Hepatic stellate cell (primary cell): ENCODE measurements at regions not wholly inside any gene's neighbourhood (a gene's known extent, or its start where the extent isn't known, plus 50 kb on each side); places are given as distances from the start of the nearest gene placed in this dataset.

Experiments used
- DNase-seq: peaks from one replicate; pipeline ENCODE4 v3.0.0; 2011; ENCODE audit warnings: low spot score

DNA sequence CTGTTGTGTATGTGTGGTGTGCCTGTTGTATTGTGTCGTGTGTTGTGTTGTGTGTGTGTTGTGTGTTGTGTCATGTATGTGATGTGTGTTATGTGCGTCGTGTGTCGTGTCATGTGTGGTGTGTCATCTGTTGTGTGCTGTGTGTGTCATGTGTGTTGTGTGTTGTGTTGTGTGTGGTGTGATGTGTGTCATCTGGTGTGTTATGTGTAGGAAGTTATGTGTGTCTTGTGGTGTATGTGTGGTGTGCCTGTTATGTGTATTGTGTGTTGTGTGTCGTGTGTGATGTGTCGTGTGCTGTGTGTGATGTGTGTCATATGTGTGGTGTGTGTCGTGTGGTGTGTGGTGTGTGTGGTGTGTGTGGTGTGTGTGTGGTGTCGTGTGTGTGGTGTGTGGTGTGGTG, 145.2 kb downstream of the DNAJB6 start:
- DNase-seq, result no peak

DNA sequence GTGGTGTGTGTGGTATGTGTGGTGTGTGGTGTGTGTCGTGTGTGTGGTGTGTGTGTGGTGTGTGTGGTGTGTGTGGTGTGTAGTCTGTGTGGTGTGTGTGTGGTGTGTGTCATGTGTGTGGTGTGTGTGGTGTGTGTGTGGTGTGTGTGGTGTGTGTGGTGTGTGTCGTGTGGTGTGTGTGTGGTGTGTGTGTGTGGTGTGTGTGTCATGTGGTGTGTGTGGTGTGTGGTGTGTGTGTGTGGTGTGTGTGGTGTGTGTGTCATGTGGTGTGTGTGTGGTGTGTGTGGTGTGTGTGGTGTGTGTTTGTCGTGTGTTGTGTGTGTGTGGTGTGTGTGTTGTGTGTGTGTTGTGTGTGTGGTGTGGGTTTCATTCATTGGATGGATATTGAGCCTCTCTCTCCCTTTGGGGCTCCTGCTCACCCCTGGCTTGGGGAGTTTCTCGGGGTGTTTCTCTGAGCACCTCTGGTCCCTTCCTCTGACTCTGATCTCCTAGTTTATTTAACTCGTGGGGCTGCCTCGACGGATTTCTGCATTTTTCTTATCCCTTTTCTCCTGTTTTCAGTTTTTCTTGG, 145.8 kb downstream of the DNAJB6 start:
- DNase-seq, result no peak

DNA sequence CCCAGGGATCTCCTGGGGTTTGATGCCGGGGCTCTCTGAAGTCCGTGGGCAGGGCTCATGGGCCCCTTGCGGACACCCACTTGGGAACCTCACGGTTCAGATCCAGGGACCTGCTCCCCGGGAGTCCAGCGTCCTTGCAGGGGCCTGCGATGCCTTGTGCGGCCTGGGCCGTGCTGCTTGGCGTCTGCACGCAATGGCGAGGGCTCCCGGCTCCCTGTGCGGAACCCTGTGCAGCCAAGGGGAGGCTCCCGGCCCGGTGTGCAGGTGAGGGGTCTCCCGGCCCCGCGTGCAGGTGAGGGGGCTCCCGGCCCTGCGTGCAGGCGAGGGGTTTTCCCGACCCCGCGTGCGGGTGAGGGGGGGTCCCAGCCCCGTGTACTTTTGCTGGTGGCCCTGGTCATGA, 146.7 kb downstream of the DNAJB6 start:
- DNase-seq, result no peak

DNA sequence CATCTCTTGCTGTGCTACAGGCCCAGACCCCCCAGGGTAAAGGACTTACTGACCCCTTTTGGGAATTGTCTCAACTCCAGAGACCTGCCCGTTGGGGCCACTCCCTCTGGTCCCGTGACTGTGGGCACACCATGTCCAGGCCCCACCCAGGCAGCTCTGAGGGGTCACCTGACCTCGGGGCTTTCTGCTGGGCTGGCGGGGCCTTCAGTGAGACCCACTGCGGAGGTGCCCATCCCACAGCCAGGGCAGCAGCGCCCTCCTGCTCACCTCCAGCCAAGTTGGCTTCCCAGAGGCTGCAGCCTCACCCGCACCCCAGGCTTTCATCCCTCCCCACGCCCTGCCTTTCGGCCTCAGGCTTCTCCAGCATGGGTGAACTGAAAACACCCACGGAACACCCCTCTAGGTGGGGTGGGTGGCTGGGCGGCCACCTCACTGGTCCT, 147.2 kb downstream of the DNAJB6 start:
- no peak for DNase-seq

DNA sequence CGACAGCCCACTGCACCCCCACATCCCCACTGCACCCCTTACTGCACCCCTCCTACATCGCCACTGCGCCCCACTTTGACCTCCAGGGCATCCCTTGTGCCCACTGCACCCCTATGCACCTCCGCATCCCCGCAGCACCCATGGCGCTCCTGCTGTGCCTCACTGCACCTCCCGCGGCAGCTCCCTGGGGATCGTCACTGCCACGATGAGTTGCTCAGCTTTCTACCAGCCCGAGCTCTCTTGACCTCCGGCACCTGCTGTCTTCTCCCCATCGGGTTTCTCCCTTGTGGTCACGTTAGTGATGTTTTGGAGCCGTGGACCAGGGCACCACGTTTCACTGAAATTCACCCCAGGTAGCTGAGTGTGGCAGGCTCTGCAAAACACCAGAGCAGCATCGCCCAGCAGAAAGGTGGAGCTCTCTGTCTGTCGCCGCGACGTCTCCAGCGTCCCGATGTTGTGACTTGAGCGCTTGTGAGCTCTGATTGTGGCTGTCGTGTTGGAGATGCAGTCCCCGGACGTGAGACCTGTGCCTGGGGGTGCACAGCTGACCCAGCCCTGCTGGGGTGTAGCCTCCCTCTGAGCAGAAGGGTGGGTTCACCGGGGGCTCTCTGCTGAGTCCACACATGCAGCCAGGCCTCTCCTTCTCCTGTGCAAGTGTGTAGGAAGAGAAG, 147.7 kb downstream of the DNAJB6 start:
- DNase-seq, result no peak

DNA sequence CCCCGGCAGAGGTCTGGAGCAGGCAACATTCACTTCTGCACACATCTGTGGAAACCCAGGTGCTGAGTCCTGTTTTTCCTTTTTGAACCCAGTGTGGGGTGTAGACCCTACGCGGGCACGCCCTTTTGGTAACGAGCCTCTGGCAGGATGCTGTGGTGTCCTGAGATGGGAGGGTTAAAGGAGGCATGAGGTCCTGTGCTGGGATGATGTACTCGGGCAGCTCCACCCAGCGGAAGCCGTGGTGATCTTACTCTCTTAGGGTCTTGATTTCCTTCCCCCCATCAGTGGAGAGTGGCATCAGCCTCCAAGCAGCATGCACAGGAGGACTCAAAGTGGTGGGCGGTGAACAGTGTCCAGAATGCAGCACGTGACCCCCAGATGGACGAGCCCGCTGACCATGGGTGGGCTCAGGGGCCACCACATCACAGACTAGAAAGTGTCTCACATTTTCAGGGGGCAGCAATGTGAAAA, 148.6 kb downstream of the DNAJB6 start:
- DNase-seq, result no peak

DNA sequence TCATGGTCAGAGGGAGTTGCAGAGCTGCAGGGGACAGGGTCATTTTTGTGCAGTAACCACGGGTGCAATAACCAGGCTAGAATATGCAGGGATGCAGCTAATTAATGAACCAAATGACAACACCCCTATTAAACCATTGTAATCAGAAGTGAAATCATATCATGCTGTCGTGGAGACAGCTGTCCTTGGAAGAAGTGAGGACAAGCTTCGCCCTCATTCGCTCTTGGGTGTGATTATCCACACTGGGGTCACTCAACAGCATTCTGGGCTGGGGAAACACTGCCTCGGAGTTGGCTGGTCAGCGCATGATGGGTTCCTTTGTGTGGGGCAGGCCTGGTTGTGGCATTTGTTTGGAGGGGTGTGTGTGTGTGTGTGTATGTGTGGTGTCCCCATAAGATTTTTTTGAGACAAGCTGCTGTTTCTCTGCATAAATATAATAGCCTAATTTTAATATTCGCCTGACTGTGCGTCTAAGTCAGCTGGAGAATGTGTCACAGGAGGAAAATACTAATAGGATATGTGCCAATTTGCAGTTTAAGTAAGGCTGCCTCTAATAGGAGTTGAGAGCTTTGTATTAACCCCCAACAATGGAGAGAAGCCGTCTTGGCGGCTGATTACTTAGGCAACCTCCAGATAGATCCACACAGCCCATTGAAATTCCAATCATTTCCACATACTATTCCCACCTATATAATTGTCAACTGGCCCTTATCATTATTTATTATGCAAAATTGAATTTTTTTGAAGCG, 149.4 kb downstream of the DNAJB6 start:
- DNase-seq, result no peak

DNA sequence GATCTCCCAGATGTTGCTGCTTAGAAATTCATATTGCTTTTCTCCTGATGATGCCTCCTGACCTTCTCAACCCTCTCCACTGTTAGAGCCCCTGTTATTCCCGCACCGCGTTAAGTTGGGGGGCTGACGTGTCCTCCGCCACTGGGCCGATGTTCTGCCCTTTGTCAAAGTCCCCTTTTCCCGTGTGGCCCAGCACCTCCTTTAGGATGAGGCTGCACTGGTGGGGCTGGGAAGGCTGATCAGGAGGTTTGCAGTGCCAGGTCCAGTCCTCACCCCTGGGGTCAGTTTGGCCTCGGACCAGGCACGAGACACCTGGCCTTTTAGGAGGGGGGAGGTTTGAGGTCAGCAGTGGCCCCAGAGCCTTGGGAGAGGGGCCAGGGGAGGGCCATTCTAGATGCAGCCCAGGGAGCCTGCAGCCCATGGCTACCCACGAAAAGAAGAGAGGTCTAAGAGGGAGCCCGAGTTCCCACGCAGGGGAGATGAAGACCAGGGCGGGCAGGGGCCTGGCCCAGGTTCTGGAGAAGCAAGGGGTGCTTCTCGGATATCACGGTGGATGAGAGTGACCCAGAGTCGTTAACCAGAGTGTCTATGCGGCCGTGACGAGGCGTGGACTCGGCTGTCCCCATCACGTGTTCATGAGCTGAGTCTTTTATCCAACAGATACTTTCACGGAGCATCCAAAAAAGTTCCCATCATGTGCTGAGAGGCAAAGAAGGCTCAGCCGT, 150.4 kb downstream of the DNAJB6 start:
- no peak for DNase-seq

DNA sequence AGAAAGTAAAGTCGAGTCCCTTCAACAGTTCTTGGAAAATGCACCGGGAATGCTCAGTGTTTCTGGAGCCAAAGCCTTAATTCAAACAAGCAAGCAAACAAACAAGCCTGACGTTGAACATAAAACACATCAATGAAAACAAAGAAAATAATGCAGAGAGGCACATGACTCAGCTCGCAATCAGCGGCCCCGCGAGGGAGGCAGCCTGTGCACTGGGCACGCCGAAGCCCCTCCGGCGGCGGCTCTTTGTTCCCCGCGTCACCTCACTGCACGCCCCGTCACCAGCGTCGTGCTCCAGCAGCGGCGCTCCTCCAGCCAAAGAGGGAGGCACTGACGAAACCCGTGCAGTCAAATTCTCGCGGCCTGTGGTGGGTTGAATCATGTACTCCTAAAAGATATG, 151.5 kb downstream of the DNAJB6 start:
- DNase-seq, result no peak

DNA sequence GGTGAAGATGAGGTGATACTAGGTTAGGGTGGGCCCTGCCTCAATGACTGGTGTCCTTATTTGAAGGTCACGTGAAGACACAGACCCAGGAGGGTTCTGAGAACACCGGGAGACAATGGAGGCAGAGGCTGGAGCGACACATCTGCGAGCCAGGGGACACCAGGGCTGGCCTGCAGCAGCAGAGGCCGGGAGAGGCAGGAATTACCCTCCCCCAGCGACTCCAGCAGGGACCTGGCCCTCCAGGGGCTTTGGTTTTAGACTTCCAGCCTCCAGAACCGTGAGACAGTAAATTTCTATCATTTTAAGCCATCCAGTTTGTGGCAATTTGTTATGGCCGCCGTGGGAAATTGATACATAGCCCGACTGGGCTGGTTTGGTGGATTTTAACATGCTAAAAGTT, 152.2 kb downstream of the DNAJB6 start:
- DNase-seq, result no peak
